ENCODE measurements at regions not wholly inside any gene's neighbourhood (a gene's known extent, or its start where the extent isn't known, plus 50 kb on each side); places are given as distances from the start of the nearest gene placed in this dataset.

- H3K27me3 Mint-ChIP-seq (ENCODE audit: low read depth in 2 of 2): no peaks in the 10 kb centered on the region
- no peaks in the 10 kb centered on the region for H3K9me3 ChIP-seq (ENCODE audit: control insufficient read depth, insufficient read depth, low read length)
- no peak for TF ChIP-seq CTCF (IDR thresholded peaks at IDR 0.05)
- H3K4me1 ChIP-seq (ENCODE audit: control insufficient read depth, insufficient read depth, low read length): no peaks in the 10 kb centered on the region
- H3K4me3 Mint-ChIP-seq: no peak overlapping the region
- no peak overlapping the region for H3K27ac ChIP-seq (ENCODE audit: low read length)
- no peaks in the 10 kb centered on the region for H3K36me3 ChIP-seq (ENCODE audit: control insufficient read depth, insufficient read depth, low read length)
- H3K9me3 Mint-ChIP-seq: peaks cover 11 to 18% of the 10 kb centered on the region in 2 donors
- 75% methylated on average over 1 of the region's 1 CpG for WGBS (ENCODE audit: insufficient coverage)
- ATAC-seq: no peak
- H3K27ac Mint-ChIP-seq: no peak overlapping the region
- H3K27me3 ChIP-seq (ENCODE audit: control insufficient read depth, insufficient read depth, low read length): no peaks in the 10 kb centered on the region
- no peak for DNase-seq
- H3K36me3 Mint-ChIP-seq: no peaks in the 10 kb centered on the region
- H3K4me3 ChIP-seq (ENCODE audit: low read length): no peak overlapping the region
- no peaks in the 10 kb centered on the region for H3K4me1 Mint-ChIP-seq
- intact Hi-C loops (cut with micrococcal nuclease): no loop called here
These were observed 497.5 kb upstream of the RGMB start for GRCh38 chr5:98275980-98276379.

- no peak overlapping the region for H3K4me3 Mint-ChIP-seq
- H3K27me3 ChIP-seq (ENCODE audit: control insufficient read depth, insufficient read depth, low read length): no peaks in the 10 kb centered on the region
- H3K9me3 ChIP-seq (ENCODE audit: control insufficient read depth, insufficient read depth, low read length): no peaks in the 10 kb centered on the region
- H3K4me1 Mint-ChIP-seq: no peaks in the 10 kb centered on the region
- H3K4me3 ChIP-seq (ENCODE audit: low read length): no peak overlapping the region
- no peak overlapping the region for H3K27ac Mint-ChIP-seq
- intact Hi-C loops (cut with micrococcal nuclease): no loop called here
- no peaks in the 10 kb centered on the region for H3K4me1 ChIP-seq (ENCODE audit: control insufficient read depth, insufficient read depth, low read length)
- ATAC-seq (no peak), DNase-seq (no peak)
- no peaks in the 10 kb centered on the region for H3K27me3 Mint-ChIP-seq (ENCODE audit: low read depth in 2 of 2)
- WGBS (ENCODE audit: insufficient coverage): 88% methylated on average over 1 of the region's 1 CpG
- H3K9me3 Mint-ChIP-seq: peaks cover 2 to 10% of the 10 kb centered on the region in 2 donors
- no peaks in the 10 kb centered on the region for H3K36me3 ChIP-seq (ENCODE audit: control insufficient read depth, insufficient read depth, low read length)
- H3K27ac ChIP-seq (ENCODE audit: low read length): no peak overlapping the region
- no peak for TF ChIP-seq CTCF (IDR thresholded peaks at IDR 0.05)
- H3K36me3 Mint-ChIP-seq: no peaks in the 10 kb centered on the region
These were observed 490.9 kb upstream of the RGMB start for GRCh38 chr5:98282521-98282920.

GRCh38 chr5:98292496-98292895, 481.0 kb upstream of the RGMB start:
- WGBS (ENCODE audit: insufficient coverage): 90% methylated on average over 3 of the region's 3 CpGs
- no peaks in the 10 kb centered on the region for H3K27me3 Mint-ChIP-seq (ENCODE audit: low read depth in 2 of 2)
- intact Hi-C loops (cut with micrococcal nuclease): no loop called here

More at GRCh38 chr5:98292496-98292895, 481.0 kb upstream of the RGMB start:
- no peak overlapping the region for H3K4me3 ChIP-seq (ENCODE audit: low read length)
- Mint-ChIP-seq H3K36me3 (peaks cover 6% of the 10 kb centered on the region), H3K4me3 (no peak overlapping the region), H3K4me1 (no peaks in the 10 kb centered on the region), H3K27ac (no peak overlapping the region), H3K9me3 (peaks cover 8 to 10% of the 10 kb centered on the region in 2 donors)
- H3K9me3 ChIP-seq (ENCODE audit: control insufficient read depth, insufficient read depth, low read length): no peaks in the 10 kb centered on the region
- DNase-seq (no peak), ATAC-seq (no peak)
- no peaks in the 10 kb centered on the region for H3K36me3 ChIP-seq (ENCODE audit: control insufficient read depth, insufficient read depth, low read length)
- H3K4me1 ChIP-seq (ENCODE audit: control insufficient read depth, insufficient read depth, low read length): no peaks in the 10 kb centered on the region
- H3K27me3 ChIP-seq (ENCODE audit: control insufficient read depth, insufficient read depth, low read length): no peaks in the 10 kb centered on the region
- no peak for TF ChIP-seq CTCF (IDR thresholded peaks at IDR 0.05)
- no peak overlapping the region for H3K27ac ChIP-seq (ENCODE audit: low read length)
